Jurkat, Clone E6-1 (cell line): ENCODE measurements at regions not wholly inside any gene's neighbourhood (a gene's known extent, or its start where the extent isn't known, plus 50 kb on each side); places are given as distances from the start of the nearest gene placed in this dataset.

Source experiments
- DNase-seq: peaks from one replicate; pipeline ENCODE4 v3.0.0-alpha.2; 2011; ENCODE audit warnings: low read depth, low spot score
- H3K4me3 ChIP-seq: 2 replicates; pipeline ENCODE4 v1.5.1; 2011; ENCODE audit warnings: mild to moderate bottlenecking, low read length, control low read depth, moderate library complexity

- no peak overlapping the region for H3K4me3 ChIP-seq
- peak; percentile 49 for DNase-seq
These were observed 76.8 kb upstream of the EPC2 start for GRCh38 chr2:148567716-148568115.

GRCh38 chr2:148568597-148568996, 76.0 kb upstream of the EPC2 start:
- DNase-seq = no peak
- H3K4me3 ChIP-seq = no peak overlapping the region

DNA sequence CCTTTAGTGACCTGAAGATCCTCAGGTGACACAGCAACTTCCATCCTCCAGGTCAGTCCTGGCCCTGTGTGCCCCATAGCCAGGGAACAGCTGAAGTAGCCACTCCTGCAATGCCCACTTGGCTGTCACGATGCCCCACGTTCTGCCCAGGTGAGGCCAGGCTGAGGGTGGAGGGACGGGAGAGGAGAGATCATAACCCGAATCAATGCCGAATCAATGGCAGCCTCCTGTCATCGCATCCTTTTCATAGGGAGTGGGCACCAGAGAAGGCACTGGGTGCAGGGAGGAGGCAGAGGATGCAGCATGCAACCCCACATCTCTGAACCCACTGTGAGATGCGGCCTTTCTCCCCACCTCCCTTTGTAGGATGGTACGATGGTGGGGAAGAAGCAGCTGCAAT, 75.3 kb upstream of the EPC2 start:
- DNase-seq = no peak
- no peak overlapping the region for H3K4me3 ChIP-seq

DNA sequence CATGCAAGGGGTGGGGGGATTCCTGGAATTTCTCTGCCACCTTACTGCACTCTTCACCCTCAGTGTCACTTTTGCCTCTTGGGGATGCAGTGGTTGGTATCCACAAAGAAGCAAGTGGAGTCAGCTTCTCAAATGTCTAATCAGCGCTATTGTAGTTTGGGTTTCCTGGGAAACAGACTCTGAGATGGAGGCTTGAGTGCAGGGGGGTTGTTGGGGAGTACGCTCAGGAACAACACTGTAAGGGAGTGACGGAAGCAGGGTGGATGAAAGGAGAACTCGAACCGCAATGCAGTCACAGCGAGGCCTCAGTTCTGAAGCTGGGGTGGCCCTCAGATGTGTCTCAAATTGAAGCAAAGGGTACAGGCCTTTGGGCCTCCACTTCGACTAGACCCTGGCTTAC, 73.6 kb upstream of the EPC2 start:
- H3K4me3 ChIP-seq = no peak overlapping the region
- no peak for DNase-seq

GRCh38 chr2:148577845-148578492, 66.6 kb upstream of the EPC2 start:
- no peak for DNase-seq
- no peak overlapping the region for H3K4me3 ChIP-seq

- H3K4me3 ChIP-seq = no peak overlapping the region
These were observed 66.1 kb upstream of the EPC2 start for GRCh38 chr2:148578493-148578884.

DNA sequence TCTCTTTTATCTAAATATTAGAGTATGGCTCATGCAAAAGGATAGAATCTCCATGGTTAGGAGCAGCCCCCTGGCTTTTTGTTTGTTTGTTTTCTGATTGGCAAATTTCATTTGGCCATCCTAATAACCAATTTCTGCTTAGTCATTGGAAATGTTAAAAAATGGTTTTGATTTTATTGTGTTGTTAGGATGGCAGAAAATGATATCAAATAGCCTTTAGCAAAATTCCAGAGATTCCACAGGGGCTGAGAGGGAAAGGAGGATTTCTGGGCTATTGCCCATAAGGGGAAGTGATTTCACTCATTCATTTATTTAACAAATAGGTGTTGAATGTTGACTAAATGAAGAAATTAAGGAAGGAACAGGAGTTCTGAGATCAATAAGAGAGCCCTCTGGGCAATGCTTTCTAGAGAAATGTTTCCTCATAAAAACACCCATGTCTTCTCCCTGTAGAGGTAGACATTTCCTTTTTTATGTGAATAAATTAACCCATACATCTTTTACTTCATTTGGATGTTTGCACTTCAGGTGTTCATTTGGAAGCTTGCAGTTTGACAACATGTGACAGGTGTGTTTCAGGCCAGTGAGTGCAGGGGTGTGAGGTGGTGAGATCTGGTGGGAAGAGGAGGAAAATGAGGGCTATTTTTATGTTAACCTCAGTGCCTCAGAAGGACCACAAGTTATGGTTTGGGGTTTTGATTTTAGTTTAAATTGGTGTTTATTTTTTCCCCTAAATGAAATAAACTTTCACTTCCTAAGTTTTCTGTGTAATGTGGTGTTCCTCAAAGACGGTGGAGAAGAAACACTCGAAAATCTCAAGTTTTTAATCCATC, 61.7 kb upstream of the EPC2 start:
- no peak for DNase-seq

More at GRCh38 chr2:148578493-148578884, 66.1 kb upstream of the EPC2 start:
- no peak for DNase-seq

GRCh38 chr2:148585696-148586095, 58.9 kb upstream of the EPC2 start:
- DNase-seq = no peak
- H3K4me3 ChIP-seq = no peak overlapping the region

More for the DNA sequence above, 61.7 kb upstream of the EPC2 start:
- no peak overlapping the region for H3K4me3 ChIP-seq

GRCh38 chr2:148586522-148587128, 57.9 kb upstream of the EPC2 start:
- H3K4me3 ChIP-seq = no peak overlapping the region
- no peak for DNase-seq

- no peak overlapping the region for H3K4me3 ChIP-seq
- no peak for DNase-seq
These were observed 53.9 kb upstream of the EPC2 start for GRCh38 chr2:148590612-148591011.

DNA sequence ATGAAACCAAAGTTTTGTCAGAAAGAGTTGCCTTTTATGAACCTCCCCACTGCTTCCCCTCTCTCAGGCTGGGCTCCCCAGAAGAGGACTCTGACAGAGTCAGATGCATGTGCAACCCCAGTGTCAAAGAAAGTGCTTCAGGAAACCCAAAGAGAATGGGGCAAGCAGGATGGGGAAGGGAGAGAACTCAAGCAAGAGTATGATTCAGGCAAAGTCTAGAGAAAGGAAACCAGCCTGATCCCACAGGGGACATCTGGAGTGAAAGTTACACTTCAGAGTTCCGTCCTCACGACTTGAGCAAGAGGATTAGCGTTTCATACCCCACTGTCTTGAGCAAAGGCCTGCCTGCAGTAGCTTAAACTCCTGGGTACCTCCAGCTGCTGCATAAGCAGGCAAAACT, 51.8 kb upstream of the EPC2 start:
- DNase-seq = no peak
- H3K4me3 ChIP-seq = no peak overlapping the region

DNA sequence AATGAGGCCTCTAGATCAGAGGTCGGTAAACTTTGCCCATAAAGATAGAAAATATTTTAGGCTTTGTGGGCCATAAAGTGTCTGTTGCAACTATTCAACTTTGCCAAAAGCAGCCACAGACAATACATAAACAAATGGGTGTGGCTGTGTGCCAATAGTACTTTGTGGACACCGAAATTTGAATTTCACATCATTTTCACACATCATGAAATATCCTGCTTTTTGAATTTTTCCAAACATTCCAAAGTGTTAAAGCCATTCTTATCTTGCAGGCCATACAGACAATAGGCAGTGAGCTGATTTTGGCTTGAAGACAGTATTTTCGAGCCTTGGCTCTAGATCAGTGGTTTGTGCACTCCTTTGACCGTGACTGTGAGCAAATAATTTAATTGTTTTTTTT, 51.1 kb upstream of the EPC2 start:
- DNase-seq = no peak
- no peak overlapping the region for H3K4me3 ChIP-seq

- DNase-seq = no peak
- no peak overlapping the region for H3K4me3 ChIP-seq
These were observed 50.3 kb upstream of the EPC2 start for GRCh38 chr2:148594216-148594615.
